GM23248 (cell line): ENCODE measurements at regions not wholly inside any gene's neighbourhood (a gene's known extent, or its start where the extent isn't known, plus 50 kb on each side); places are given as distances from the start of the nearest gene placed in this dataset.

ENCODE experiments used
- EZH2 ChIP-seq: fragments of 200-600 bp; sonication (generic); IDR thresholded peaks from 2 replicates; pipeline ENCODE4 v1.6.1; 2018; ENCODE audit warnings: antibody characterized with exemption, mild to moderate bottlenecking; ENCODE audit not compliant: insufficient read depth, poor library complexity, severe bottlenecking
- EZH2phosphoT487 ChIP-seq: fragments of 200-600 bp; sonication (generic); IDR thresholded peaks from 2 replicates; pipeline ENCODE4 v1.6.1; 2018; ENCODE audit warnings: antibody characterized with exemption, moderate library complexity, mild to moderate bottlenecking, low read depth; ENCODE audit not compliant: insufficient read depth

DNA sequence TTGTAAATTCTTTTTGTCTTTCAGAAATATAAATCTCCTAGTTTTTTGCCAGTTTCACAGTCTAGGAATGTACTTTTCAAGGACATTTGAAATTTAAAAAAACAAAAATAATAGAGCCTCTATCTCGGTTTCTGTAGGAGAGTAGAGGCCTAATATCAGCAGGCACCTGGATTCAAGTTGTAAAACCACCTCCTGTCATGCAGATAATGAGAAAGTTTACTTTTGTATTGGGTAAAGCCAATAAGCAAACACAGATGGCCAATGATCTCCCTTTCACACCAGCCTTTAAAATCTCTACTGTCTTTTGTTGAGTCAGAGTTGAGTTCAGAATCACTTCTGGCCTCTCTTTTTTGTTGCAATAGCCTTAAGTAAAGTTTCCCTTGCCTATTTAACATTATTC, 1499.9 kb downstream of the PCDH18 start:
- TF ChIP-seq EZH2 = no peak
- no peak for TF ChIP-seq EZH2phosphoT487
